Activated CD4-positive, CD25-positive, alpha-beta regulatory T cell (primary cell): ENCODE measurements at regions not wholly inside any gene's neighbourhood (a gene's known extent, or its start where the extent isn't known, plus 50 kb on each side); places are given as distances from the start of the nearest gene placed in this dataset.

ENCODE experiments used
- DNase-seq, 4 experiments: peaks; one replicate each; lab custom pipeline; 2025; lab: John Stamatoyannopoulos, UW

- DNase-seq: no peak
Measured at GRCh38 chr7:121493553-121493952, 97.4 kb upstream of the FAM3C start.

- no peak for DNase-seq
Measured at GRCh38 chr7:121490309-121490708, 94.2 kb upstream of the FAM3C start.

DNA sequence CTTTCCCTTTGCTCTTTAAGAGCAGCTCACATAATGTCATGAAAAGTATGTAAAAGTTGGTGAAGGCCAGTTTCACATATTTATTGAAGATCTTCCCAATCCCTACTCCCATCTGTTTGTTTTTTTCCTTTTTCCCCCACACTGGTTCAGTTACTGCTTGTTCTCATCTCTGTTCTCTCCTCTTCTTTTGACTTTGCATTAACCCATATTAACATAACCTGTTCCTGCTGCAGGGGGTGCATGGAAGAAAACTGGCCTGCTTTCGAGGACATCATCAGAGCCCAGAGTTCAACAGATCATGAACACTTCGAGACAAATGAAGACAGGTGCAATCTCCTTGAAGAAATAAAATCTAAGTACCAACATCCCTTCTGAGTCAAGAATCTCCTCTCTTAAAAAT lies 93.3 kb upstream of the FAM3C start:
- DNase-seq: no peak

DNA sequence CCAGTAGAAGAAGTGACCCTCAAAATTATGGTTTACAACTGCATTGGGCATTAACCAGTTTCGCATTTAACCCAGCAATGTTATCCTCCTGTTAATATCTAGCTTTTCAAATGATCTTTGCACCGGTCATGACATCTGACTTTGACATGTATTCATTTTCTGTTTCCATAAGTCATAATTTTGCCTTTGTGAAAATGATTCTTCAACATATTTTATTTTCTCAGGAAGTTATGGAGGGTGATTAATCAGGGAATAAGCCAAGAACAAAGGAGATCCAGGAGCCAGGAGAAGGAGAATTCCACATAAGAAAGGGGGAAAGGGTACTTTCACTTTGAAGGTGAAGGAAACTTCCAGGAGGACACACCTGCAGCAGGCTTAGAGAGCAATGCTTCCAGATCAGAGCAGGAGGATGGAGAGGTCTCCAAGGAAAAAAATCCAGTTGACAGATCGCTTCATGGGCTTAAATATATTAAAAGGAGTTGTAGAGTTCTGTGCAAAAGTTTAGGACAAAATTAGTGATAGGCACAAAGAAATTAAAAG lies 92.1 kb upstream of the FAM3C start:
- DNase-seq: no peak

DNA sequence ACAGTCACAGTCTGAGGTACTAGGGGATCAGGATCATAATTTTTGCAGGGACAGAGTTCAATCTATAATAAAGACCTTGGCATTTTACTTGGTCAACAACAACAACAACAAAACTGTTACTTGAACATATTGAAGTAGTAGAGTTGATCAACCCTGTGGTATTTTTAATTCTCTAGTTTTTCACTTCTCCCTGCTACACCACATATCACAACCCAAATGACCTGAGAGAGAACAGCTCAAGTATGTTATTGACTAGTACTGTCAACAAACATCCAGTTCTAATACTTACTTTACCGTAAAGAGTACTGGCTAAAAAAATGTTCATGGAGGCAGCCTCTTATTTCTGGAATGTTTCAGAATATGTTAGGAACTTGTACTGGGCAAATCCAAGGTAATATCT lies 90.5 kb upstream of the FAM3C start:
- no peak for DNase-seq

GRCh38 chr7:121485467-121486243 lies 89.5 kb upstream of the FAM3C start:
- DNase-seq: no peak

DNA sequence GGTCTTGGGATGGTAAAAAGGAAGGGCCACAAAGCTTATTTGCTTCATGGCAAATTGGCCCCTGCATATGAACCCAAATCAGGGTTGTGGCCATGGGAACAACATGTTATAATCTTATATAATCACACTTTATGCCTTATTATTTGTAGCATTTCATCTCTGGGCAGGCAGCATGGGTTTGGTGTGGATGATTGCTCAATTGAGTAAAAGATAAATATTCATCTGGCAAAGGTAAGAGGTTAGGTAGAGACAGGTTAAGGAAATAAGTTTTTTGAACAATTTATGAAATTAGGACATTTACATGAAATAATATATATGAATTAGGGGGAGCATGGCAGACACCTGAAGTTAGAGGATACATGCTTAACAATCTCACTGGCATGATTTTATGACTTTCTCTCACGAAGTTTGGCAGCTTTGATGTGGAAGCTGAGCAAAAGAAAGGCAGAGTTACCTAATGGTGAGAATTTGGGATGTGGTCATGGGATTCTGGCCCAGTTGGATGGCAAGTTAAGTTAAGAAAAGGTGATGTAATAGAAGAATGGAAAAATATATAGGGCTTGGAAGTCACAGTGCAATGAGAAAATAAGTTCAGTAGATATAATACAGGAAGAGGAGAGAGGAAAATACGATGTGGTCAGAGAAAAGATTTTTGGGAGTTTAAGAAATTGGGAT lies 88.1 kb upstream of the FAM3C start:
- DNase-seq: no peak

DNA sequence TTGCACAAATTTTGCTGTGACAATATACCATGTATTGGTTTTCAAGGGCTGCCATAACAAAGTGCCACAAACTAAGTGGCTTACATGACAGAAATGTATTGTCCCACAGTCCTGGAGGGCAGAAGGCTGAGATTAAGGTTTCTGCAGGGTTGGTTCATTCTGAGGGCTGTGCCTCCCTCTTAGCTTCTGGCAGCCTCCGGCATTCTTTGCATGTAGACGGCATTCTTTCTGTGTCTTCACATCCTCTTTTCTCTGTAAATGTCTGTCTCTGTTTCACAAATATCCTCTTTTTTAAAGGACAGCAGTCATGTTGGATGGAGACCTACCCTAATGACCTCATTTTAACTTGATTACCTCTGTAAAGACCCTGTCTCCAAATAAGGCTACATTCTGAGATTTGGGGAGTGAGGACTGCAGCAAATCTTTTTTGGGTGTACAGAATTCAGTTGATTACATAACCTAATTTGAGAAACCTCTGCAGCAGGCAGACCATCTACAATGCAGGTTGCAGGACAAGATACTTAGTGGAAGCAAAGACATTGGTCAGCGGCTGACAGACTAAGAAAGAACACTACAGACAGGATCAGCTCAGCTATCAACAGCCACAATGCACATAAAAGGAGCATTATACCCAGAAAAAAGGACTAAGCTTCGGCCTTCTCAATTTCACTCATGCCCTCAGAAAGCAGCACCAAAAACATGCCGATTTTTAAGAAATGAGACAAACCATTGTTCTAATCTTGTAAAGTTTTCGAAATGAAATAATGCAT lies 84.6 kb upstream of the FAM3C start:
- no peak for DNase-seq

DNA sequence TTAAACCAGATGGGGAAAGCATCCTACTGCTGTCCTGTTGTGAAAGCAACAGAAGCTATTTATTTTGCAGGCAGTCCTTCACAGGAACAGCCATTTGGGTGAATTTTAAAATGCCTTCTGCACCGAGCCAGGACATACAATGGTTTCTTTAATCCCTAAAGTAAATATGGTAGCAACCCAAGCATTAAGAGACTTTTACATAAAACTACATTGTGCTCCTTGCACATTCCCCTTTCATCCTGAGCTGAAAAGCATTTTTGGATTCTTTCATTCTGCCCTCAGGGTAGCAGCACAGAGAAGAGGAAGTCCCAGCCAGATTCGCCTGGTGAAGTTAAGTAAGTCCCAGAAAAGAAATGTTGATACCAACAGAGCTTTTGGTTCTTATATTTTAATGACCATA lies 84.0 kb upstream of the FAM3C start:
- no peak for DNase-seq

- DNase-seq: no peak
Measured at GRCh38 chr7:121479466-121479865, 83.4 kb upstream of the FAM3C start.

DNA sequence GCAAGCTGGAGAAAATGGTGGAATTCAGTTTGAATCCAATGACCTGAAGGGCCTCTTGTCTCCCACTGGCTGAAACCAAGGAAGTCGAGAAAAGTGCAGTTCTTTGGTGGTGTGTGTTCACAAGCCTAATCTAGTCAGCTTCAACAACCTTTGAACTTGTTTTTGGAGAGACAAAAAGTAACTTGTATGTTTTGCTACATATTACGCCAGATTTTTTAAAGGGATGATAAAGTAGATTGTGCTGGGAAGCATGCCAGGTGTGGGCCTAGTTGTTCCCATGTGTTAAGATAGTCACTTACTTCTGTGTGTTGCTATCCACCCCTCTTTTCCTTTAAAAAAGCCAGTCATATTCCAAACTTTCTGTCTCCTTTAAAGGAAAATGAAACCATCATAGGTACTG lies 79.7 kb upstream of the FAM3C start:
- DNase-seq: no peak

- no peak for DNase-seq
Measured at GRCh38 chr7:121474301-121474673, 78.2 kb upstream of the FAM3C start.

DNA sequence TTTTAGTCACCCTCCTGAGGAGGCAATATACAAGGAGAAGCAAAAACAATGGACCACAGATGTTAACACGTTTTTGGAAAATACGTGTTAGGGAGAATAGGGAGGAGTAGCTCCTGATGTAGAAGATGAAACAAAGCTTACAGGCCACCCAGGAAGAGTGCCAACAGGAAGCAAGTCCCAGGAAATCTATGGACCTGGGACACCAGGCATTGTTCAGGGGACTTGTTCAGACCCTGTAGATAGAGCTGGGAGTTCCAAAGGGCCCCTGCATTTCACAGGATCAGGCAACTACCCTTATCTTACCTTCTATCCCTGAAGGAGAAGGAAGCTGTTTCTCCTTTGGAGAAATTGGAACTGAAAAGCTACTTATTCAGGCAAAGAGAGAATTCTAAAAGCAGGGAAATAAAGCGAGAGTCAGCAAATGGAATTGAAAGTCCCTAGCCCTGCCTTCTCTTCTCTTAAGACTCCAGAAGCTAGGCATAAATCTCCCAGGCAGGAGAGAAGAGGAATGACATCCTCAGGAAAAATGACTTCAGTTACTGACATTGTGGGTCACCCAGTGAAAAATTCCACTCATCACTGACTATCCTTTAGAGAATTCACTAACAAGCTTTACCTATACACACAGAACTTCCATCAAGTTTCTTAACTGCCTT lies 77.7 kb upstream of the FAM3C start:
- DNase-seq: no peak

DNA sequence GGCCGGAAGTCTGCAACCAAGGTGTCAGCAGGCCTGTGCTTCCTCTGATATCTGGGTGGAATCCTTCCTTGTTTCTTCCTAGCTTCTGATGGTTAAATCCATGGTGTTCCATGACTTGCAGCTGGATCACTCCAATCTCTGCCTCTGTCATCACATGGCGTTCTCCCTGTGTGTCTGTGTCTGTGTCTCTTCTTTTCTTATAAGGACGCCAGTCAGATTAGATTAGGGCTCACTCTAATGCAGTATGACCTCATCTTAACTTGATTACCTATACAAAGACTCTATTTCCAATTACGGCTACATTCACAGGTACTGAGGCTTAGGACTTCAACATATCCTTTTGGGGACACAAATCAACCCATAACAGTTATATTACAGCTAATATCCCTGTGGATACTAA lies 70.3 kb upstream of the FAM3C start:
- no peak for DNase-seq

- no peak for DNase-seq
Measured at GRCh38 chr7:121459148-121459547, 63.0 kb upstream of the FAM3C start.

DNA sequence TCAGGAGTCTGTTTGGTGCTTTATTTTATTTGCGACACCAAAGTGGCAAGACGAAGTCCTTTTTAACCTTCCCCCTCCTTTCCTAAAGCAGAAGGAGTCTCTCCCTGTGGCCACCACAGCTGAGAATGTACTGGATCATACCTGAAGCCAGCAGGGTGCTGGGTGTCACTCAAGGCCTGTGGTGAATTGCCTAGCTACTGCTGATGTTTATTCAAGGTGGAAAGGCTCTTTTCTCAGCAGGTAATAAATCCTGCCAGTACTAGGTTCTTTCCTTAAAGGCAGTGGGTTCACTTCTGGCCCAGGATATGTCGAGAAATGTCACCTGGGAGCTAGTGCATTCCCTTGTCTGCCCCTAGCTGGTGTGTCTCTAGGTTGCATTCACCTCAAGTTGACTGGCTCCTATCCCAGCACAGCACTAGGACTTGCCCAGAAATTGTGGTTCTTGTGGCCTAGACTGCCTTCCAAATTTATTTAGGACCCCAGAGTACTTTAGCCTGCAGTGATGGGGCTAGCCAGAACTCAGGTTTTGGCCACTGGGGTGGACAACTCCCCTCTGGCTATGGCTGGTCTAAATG lies 60.8 kb upstream of the FAM3C start:
- no peak for DNase-seq

DNA sequence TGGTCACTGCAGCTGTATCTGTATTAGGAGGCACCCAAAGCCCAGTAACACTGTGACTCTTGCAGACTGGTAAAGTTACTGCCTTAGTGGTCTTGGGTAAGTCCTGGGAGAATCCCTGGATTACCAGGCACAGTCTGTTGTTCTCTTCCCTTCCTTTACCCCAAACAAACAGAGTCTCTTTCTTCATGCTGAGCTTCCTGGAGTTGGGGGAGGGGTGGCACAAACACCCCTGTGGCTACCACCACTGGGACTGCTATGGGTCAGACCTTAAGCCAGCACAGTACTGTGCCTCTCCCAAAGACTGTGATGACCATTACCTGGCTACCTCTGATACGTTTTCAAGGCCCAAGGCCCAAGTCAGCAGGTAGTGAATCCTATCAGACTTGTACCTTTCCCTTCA lies 59.9 kb upstream of the FAM3C start:
- DNase-seq: no peak

DNA sequence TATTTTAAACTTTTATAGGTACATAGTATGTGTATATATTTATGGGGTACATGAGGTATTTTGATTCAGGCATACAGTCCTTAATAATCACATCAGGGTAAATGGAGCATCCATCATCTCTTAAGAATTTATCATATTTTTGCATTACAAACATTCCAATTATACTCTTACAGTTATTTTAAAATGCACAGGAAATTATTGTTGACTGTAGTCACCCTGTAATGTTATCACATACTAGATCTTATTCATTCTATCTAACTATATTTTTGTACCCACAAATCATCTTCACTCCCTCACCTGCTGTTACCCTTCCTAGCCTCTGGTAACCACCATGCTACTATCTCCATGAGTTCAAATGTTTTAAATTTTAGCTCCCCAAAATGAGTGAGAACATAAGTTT lies 56.3 kb upstream of the FAM3C start:
- no peak for DNase-seq

GRCh38 chr7:121451367-121452094 lies 55.4 kb upstream of the FAM3C start:
- no peak for DNase-seq

DNA sequence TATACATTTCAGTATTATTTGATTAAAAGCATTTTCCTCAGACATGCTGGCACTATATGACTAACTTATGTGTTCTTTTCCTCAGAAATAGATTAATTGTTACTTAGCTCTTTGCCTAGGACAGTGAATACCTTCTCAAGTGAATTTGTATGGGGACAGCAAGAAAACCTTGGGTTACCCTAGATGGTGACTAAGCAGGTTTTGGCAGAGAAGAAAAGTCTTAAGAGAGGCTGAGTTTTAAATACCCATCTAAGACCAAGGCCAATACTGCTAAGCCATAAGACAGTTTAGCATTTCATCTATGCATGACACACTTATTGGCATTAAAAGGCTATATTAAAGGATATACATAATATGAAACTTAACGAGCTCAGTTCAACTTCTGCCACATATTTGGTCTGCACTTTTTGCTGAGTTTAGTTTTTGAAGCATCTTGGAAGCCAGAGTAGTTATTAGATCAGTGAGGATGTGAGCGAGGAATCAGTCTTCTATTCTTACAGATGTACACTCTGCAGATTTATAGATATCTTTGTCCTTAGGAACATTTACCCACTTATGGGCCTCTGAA lies 54.6 kb upstream of the FAM3C start:
- no peak for DNase-seq

DNA sequence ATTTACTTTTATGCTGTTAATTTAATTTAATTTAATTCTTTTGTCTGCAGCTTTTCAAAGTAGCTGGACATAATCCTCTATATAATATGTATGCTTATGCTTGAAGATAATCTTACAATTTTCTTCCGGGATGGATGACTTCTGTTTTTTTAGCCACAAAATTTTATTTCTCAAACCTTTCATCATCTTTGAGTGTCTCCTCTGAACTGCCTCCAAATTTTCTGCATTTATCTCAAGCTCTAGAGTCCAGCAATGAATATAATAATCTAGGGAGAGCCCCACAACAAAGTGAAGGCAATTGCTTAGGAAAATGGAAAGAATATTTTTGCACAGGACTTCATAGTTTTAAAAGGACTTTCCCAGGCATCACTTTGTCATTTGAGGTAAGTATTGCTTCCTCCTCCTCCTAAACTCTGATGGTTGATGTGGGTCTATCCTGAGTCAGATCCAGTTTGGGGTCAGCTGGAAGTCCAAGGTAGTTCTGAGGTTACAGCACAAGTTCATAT lies 53.7 kb upstream of the FAM3C start:
- DNase-seq: no peak
